H1 (cell line): ENCODE measurements at regions not wholly inside any gene's neighbourhood (a gene's known extent, or its start where the extent isn't known, plus 50 kb on each side); places are given as distances from the start of the nearest gene placed in this dataset.

Experiments
- CTCF ChIA-PET: fragments of 300-600 bp; sonication (Branson Sonifier 250); formaldehyde crosslinking; loops from one replicate; lab custom pipeline; 2021; ENCODE audit not compliant: partially characterized antibody; lab: Charles Lee
- POLR2A ChIA-PET: fragments of 300-600 bp; sonication (Branson Sonifier 250); formaldehyde crosslinking; loops from one replicate; lab custom pipeline; 2021; ENCODE audit warnings: inconsistent platforms; ENCODE audit not compliant: partially characterized antibody; lab: Charles Lee
- DNase-seq, 2 experiments: peaks; one replicate each; pipeline versions ENCODE4 v3.0.0 to v3.0.0-alpha.2; 2010 to 2022; ENCODE audit warnings: low spot score in 2 of 2, low read depth in 1 of 2, mixed read lengths in 1 of 2
- FAIRE-seq: peaks from 2 replicates; lab custom pipeline; 2011; peaks lifted over from hg19 to GRCh38; lab: Jason Lieb, UNC
- H2AFZ ChIP-seq: 2 replicates; pipeline ENCODE4 v1.8.1; 2012; ENCODE audit warnings: low read length, inconsistent platforms
- H2AK5ac ChIP-seq: 2 replicates; pipeline ENCODE4 v1.6.1; 2013; ENCODE audit warnings: low read depth, low read length
- H2BK120ac ChIP-seq: replicated peaks from 2 replicates; pipeline ENCODE3; 2013; ENCODE audit warnings: low read depth, low read length, inconsistent platforms
- H2BK12ac ChIP-seq: 2 replicates; pipeline ENCODE4 v1.6.1; 2013; ENCODE audit warnings: low read depth, low read length
- H2BK15ac ChIP-seq: 2 replicates; pipeline ENCODE4 v1.6.1; 2013; ENCODE audit warnings: low read length
- H2BK20ac ChIP-seq: 2 replicates; pipeline ENCODE4 v1.6.1; 2013; ENCODE audit warnings: low read length
- H2BK5ac ChIP-seq: 2 replicates; pipeline ENCODE4 v1.6.1; 2013; ENCODE audit warnings: low read depth, low read length
- H3K14ac ChIP-seq: 2 replicates; pipeline ENCODE4 v1.6.1; 2013; ENCODE audit warnings: inconsistent platforms; ENCODE audit not compliant: insufficient read length
- H3K18ac ChIP-seq: 2 replicates; pipeline ENCODE4 v1.6.1; 2013; ENCODE audit warnings: low read length; ENCODE audit errors: extremely low read depth
- H3K23ac ChIP-seq: 2 replicates; pipeline ENCODE4 v1.6.1; 2013; ENCODE audit warnings: inconsistent platforms; ENCODE audit not compliant: insufficient read length
- H3K23me2 ChIP-seq: 2 replicates; pipeline ENCODE4 v1.6.1; 2013; ENCODE audit warnings: low read depth, low read length
- H3K27ac ChIP-seq: 2 replicates; pipeline ENCODE4 v1.6.1; 2011; ENCODE audit warnings: low read depth, low read length, inconsistent platforms
- H3K27me3 ChIP-seq, 4 experiments: replicated peaks in 1 of 4; 1 replicate in 1 of 4; 2 replicates in 3 of 4; pipeline versions ENCODE4 v1.6.1 to v1.8.1; 2011 to 2013; ENCODE audit warnings: low read length in 3 of 4, mild to moderate bottlenecking in 3 of 4, inconsistent platforms in 2 of 4, mixed read lengths in 2 of 4, moderate library complexity in 1 of 4; ENCODE audit not compliant: control insufficient read depth in 3 of 4, insufficient read depth in 3 of 4; ENCODE audit errors: extremely low read depth in 1 of 4
- H3K36me3 ChIP-seq, 4 experiments: 2 replicates each; pipeline versions ENCODE4 v1.6.1 to v1.8.1; 2011 to 2013; ENCODE audit warnings: mild to moderate bottlenecking in 4 of 4, low read length in 3 of 4, moderate library complexity in 2 of 4, control low read depth in 1 of 4, inconsistent platforms in 1 of 4; ENCODE audit not compliant: insufficient read depth in 4 of 4, control insufficient read depth in 2 of 4
- H3K4ac ChIP-seq: replicated peaks from 2 replicates; pipeline ENCODE3; 2013; ENCODE audit warnings: low read length, low read depth, mixed read lengths, inconsistent platforms; ENCODE audit not compliant: insufficient read length
- H3K4me1 ChIP-seq, 4 experiments: replicated peaks in 1 of 4; 1 replicate in 1 of 4; 2 replicates in 3 of 4; pipeline versions ENCODE4 v1.6.1 to v1.8.1; 2011 to 2013; ENCODE audit warnings: low read length in 3 of 4, inconsistent platforms in 2 of 4, mixed read lengths in 1 of 4; ENCODE audit not compliant: insufficient read depth in 4 of 4, control insufficient read depth in 3 of 4
- H3K4me2 ChIP-seq, 2 experiments: 2 replicates each; pipeline versions ENCODE4 v1.6.1 to v1.8.1; 2011 to 2013; ENCODE audit warnings: low read depth in 2 of 2, low read length in 2 of 2, control low read depth in 1 of 2, inconsistent platforms in 1 of 2, mild to moderate bottlenecking in 1 of 2; ENCODE audit not compliant: insufficient read depth in 1 of 2
- H3K4me3 ChIP-seq, 4 experiments: fragments of 200-600, 300-600 bp in 1 of 4; sonication (generic), shearing (Covaris generic), sonication (Bioruptor Twin) in 1 of 4; 2 replicates each; pipeline versions ENCODE4 v1.5.1 to v1.8.1; 2011 to 2016; ENCODE audit warnings: low read length in 4 of 4, low read depth in 3 of 4, control low read depth in 2 of 4, inconsistent platforms in 2 of 4, mild to moderate bottlenecking in 2 of 4, mixed read lengths in 1 of 4, moderate library complexity in 1 of 4; ENCODE audit not compliant: insufficient read depth in 2 of 4; ENCODE audit errors: extremely low read depth in 1 of 4
- H3K56ac ChIP-seq: replicated peaks from 2 replicates; pipeline ENCODE3; 2013; ENCODE audit warnings: low read depth, mild to moderate bottlenecking, mixed read lengths, low read length, inconsistent platforms; ENCODE audit not compliant: insufficient read length
- H3K79me1 ChIP-seq: 2 replicates; pipeline ENCODE4 v1.6.1; 2013; ENCODE audit warnings: low read depth, low read length, control low read depth
- H3K79me2 ChIP-seq, 2 experiments: 2 replicates each; pipeline versions ENCODE4 v1.6.1 to v1.8.1; 2012 to 2013; ENCODE audit warnings: low read length in 2 of 2, mild to moderate bottlenecking in 2 of 2, inconsistent platforms in 1 of 2; ENCODE audit not compliant: insufficient read depth in 2 of 2, control insufficient read depth in 1 of 2
- H3K9ac ChIP-seq, 4 experiments: replicated peaks in 1 of 4; 1 replicate in 1 of 4; 2 replicates in 3 of 4; pipeline versions ENCODE4 v1.6.1 to v1.8.1; 2011 to 2013; ENCODE audit warnings: low read depth in 3 of 4, low read length in 3 of 4, control low read depth in 2 of 4, mild to moderate bottlenecking in 2 of 4, moderate library complexity in 2 of 4, inconsistent platforms in 1 of 4; ENCODE audit errors: extremely low read depth in 1 of 4
- H3K9me3 ChIP-seq, 2 experiments: 2 replicates each; pipeline versions ENCODE4 v1.6.1 to v1.8.1; 2012 to 2013; ENCODE audit warnings: mild to moderate bottlenecking in 2 of 2, moderate library complexity in 2 of 2, control low read depth in 1 of 2, inconsistent platforms in 1 of 2, low read depth in 1 of 2, low read length in 1 of 2, mixed read lengths in 1 of 2; ENCODE audit not compliant: insufficient read depth in 2 of 2
- H4K20me1 ChIP-seq, 2 experiments: replicated peaks in 1 of 2; 2 replicates each; pipeline versions ENCODE3 to v1.8.1; 2011 to 2013; ENCODE audit warnings: inconsistent platforms in 2 of 2, low read length in 2 of 2, mild to moderate bottlenecking in 1 of 2; ENCODE audit not compliant: insufficient read depth in 2 of 2, control insufficient read depth in 1 of 2
- H4K5ac ChIP-seq: 2 replicates; pipeline ENCODE4 v1.6.1; 2013; ENCODE audit warnings: low read length, low read depth, mixed read lengths, inconsistent platforms; ENCODE audit not compliant: insufficient read length
- H4K8ac ChIP-seq: 2 replicates; pipeline ENCODE4 v1.8.0; 2013; ENCODE audit warnings: mild to moderate bottlenecking, moderate library complexity, low read length, inconsistent platforms; ENCODE audit not compliant: insufficient read depth; ENCODE audit errors: extremely low read depth
- H4K91ac ChIP-seq: replicated peaks from 2 replicates; pipeline ENCODE3; 2013; ENCODE audit warnings: low read length, mixed read lengths, inconsistent platforms; ENCODE audit not compliant: insufficient read length
- ASH2L ChIP-seq: fragments of 200-600, 300-600 bp; sonication (generic); IDR thresholded peaks from one replicate; pipeline ENCODE4 v1.7.1; 2017; ENCODE audit warnings: low read length
- CHD2 ChIP-seq: IDR thresholded peaks from 2 replicates; pipeline ENCODE4 v1.6.1; 2012; ENCODE audit warnings: low read length, improper control_type of control experiment
- MAX ChIP-seq: IDR thresholded peaks from 2 replicates; pipeline ENCODE4 v1.6.1; 2012; ENCODE audit warnings: inconsistent platforms
- NANOG ChIP-seq: IDR thresholded peaks from 2 replicates; pipeline ENCODE4 v1.6.1; 2011; ENCODE audit warnings: low read length, low read depth, mild to moderate bottlenecking, inconsistent platforms; ENCODE audit not compliant: insufficient read depth, poor library complexity, severe bottlenecking
- POU5F1 ChIP-seq: IDR thresholded peaks from 2 replicates; pipeline ENCODE4 v1.6.1; 2011; ENCODE audit warnings: low read depth, mild to moderate bottlenecking, low read length, moderate library complexity
- SUZ12 ChIP-seq: fragments of 200-600 bp; sonication (generic); IDR thresholded peaks from 2 replicates; pipeline ENCODE4 v1.6.1; 2012; ENCODE audit warnings: mild to moderate bottlenecking, inconsistent platforms, low read length, moderate library complexity, mixed read lengths
- TBP ChIP-seq: IDR thresholded peaks from 2 replicates; pipeline ENCODE4 v1.6.1; 2011; ENCODE audit warnings: low read depth, low read length, improper control_type of control experiment
- ZNF274 ChIP-seq: IDR thresholded peaks from 2 replicates; pipeline ENCODE4 v1.7.0; 2012; ENCODE audit warnings: low read length, borderline replicate concordance; ENCODE audit errors: extremely low read depth
- WGBS, 2 experiments: shearing (Covaris generic) in 1 of 2; methylation state at CpG; one replicate each; pipeline versions ENCODE4 v1.1.6 to v1.1.7; 2013 to 2015; ENCODE audit warnings: low lambda C conversion rate in 2 of 2, mixed read lengths in 2 of 2, inconsistent platforms in 1 of 2, low coverage in 1 of 2, missing lambda C conversion rate in 1 of 2; ENCODE audit not compliant: insufficient replicate concordance in 2 of 2, insufficient coverage in 1 of 2, insufficient read length in 1 of 2; ENCODE audit errors: extremely low coverage in 1 of 2, missing lambda C conversion rate in 1 of 2; 5-methylcytosine and 5-hydroxymethylcytosine counted together

DNA sequence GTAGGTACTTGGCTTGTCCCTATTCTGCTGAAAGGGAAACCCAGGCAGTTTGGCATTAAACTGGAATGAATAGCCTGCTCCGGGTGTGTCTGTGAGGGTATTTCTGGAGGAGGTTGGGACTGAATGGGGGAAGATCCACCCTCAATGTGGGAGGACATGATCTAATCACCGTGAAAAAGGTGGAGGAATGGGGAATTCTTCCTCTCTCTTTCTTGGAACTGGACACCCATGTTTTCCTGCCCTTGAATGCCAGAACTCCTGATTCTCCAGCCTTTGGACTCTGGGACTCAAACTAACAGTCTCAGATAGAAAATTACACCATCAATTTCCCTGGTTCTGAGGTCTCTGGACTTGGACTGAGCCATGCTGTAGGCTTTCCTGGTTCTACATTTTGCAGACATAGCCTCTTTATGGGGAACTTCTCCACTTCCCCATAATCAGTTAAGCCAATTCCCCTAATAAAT, 391.7 kb downstream of the EDEM1 start:
- Histone ChIP-seq H3K4me1 (peaks cover 0 to 5% (median 0%) of the 10 kb centered on the region in 4 experiments; a peak in 1 of 7 replicates), H3K36me3 (no peaks in the 10 kb centered on the region), H3K23ac (no peak overlapping the region), H3K23me2 (no peaks in the 10 kb centered on the region; the same call in 1 of the 2 replicates), H2BK120ac (no peak overlapping the region), H4K8ac (no peak overlapping the region), H3K4me2 (no peak overlapping the region), H2BK5ac (no peak overlapping the region), H2AFZ (no peak overlapping the region), H2BK20ac (no peak overlapping the region), H3K9me3 (no peaks in the 10 kb centered on the region), H3K14ac (no peak overlapping the region), H3K56ac (no peak overlapping the region), H3K4ac (no peak overlapping the region), H4K91ac (no peak overlapping the region), H3K18ac (no peak overlapping the region), H3K9ac (no peak overlapping the region), H3K27me3 (no peaks in the 10 kb centered on the region), H2BK12ac (no peak overlapping the region), H3K27ac (no peak overlapping the region), H3K79me1 (no peaks in the 10 kb centered on the region), H2AK5ac (no peak overlapping the region), H4K20me1 (no peaks in the 10 kb centered on the region), H2BK15ac (no peak overlapping the region), H3K79me2 (no peaks in the 10 kb centered on the region), H3K4me3 (no peak overlapping the region), H4K5ac (no peak overlapping the region)
- CTCF ChIA-PET: interaction anchor here (3.2 kb wide), 1 partner anchor 11 kb away, joined by 14 read pairs; no protein-coding TSS in a partner anchor
- DNase-seq (no peak), FAIRE-seq (no peak)
- POLR2A ChIA-PET: no interaction called here
- TF ChIP-seq TBP (no peak), CHD2 (no peak), ZNF274 (no peak), MAX (no peak), POU5F1 (no peak), NANOG (no peak), SUZ12 (no peak), ASH2L (no peak)
- WGBS, 2 experiments: 71% methylated on average over 2 of the region's 2 CpGs; no CpG with 5 or more reads in 1 of the 2 experiments
